H1 (cell line): ENCODE measurements at regions not wholly inside any gene's neighbourhood (a gene's known extent, or its start where the extent isn't known, plus 50 kb on each side); places are given as distances from the start of the nearest gene placed in this dataset.

Source experiments
- CTCF ChIA-PET: fragments of 300-600 bp; sonication (Branson Sonifier 250); formaldehyde crosslinking; loops from one replicate; lab custom pipeline; 2021; ENCODE audit not compliant: partially characterized antibody; lab: Charles Lee
- POLR2A ChIA-PET: fragments of 300-600 bp; sonication (Branson Sonifier 250); formaldehyde crosslinking; loops from one replicate; lab custom pipeline; 2021; ENCODE audit warnings: inconsistent platforms; ENCODE audit not compliant: partially characterized antibody; lab: Charles Lee
- DNase-seq, 2 experiments: peaks; one replicate each; pipeline versions ENCODE4 v3.0.0 to v3.0.0-alpha.2; 2010 to 2022; ENCODE audit warnings: low spot score in 2 of 2, low read depth in 1 of 2, mixed read lengths in 1 of 2
- FAIRE-seq: peaks from 2 replicates; lab custom pipeline; 2011; peaks lifted over from hg19 to GRCh38; lab: Jason Lieb, UNC
- H2AFZ ChIP-seq: 2 replicates; pipeline ENCODE4 v1.8.1; 2012; ENCODE audit warnings: low read length, inconsistent platforms
- H2AK5ac ChIP-seq: 2 replicates; pipeline ENCODE4 v1.6.1; 2013; ENCODE audit warnings: low read depth, low read length
- H2BK120ac ChIP-seq: replicated peaks from 2 replicates; pipeline ENCODE3; 2013; ENCODE audit warnings: low read depth, low read length, inconsistent platforms
- H2BK12ac ChIP-seq: 2 replicates; pipeline ENCODE4 v1.6.1; 2013; ENCODE audit warnings: low read depth, low read length
- H2BK15ac ChIP-seq: 2 replicates; pipeline ENCODE4 v1.6.1; 2013; ENCODE audit warnings: low read length
- H2BK20ac ChIP-seq: 2 replicates; pipeline ENCODE4 v1.6.1; 2013; ENCODE audit warnings: low read length
- H2BK5ac ChIP-seq: 2 replicates; pipeline ENCODE4 v1.6.1; 2013; ENCODE audit warnings: low read depth, low read length
- H3K14ac ChIP-seq: 2 replicates; pipeline ENCODE4 v1.6.1; 2013; ENCODE audit warnings: inconsistent platforms; ENCODE audit not compliant: insufficient read length
- H3K18ac ChIP-seq: 2 replicates; pipeline ENCODE4 v1.6.1; 2013; ENCODE audit warnings: low read length; ENCODE audit errors: extremely low read depth
- H3K23ac ChIP-seq: 2 replicates; pipeline ENCODE4 v1.6.1; 2013; ENCODE audit warnings: inconsistent platforms; ENCODE audit not compliant: insufficient read length
- H3K23me2 ChIP-seq: 2 replicates; pipeline ENCODE4 v1.6.1; 2013; ENCODE audit warnings: low read depth, low read length
- H3K27ac ChIP-seq: 2 replicates; pipeline ENCODE4 v1.6.1; 2011; ENCODE audit warnings: low read depth, low read length, inconsistent platforms
- H3K27me3 ChIP-seq, 4 experiments: replicated peaks in 1 of 4; 1 replicate in 1 of 4; 2 replicates in 3 of 4; pipeline versions ENCODE4 v1.6.1 to v1.8.1; 2011 to 2013; ENCODE audit warnings: low read length in 3 of 4, mild to moderate bottlenecking in 3 of 4, inconsistent platforms in 2 of 4, mixed read lengths in 2 of 4, moderate library complexity in 1 of 4; ENCODE audit not compliant: control insufficient read depth in 3 of 4, insufficient read depth in 3 of 4; ENCODE audit errors: extremely low read depth in 1 of 4
- H3K36me3 ChIP-seq, 4 experiments: 2 replicates each; pipeline versions ENCODE4 v1.6.1 to v1.8.1; 2011 to 2013; ENCODE audit warnings: mild to moderate bottlenecking in 4 of 4, low read length in 3 of 4, moderate library complexity in 2 of 4, control low read depth in 1 of 4, inconsistent platforms in 1 of 4; ENCODE audit not compliant: insufficient read depth in 4 of 4, control insufficient read depth in 2 of 4
- H3K4ac ChIP-seq: replicated peaks from 2 replicates; pipeline ENCODE3; 2013; ENCODE audit warnings: low read length, low read depth, mixed read lengths, inconsistent platforms; ENCODE audit not compliant: insufficient read length
- H3K4me1 ChIP-seq, 4 experiments: replicated peaks in 1 of 4; 1 replicate in 1 of 4; 2 replicates in 3 of 4; pipeline versions ENCODE4 v1.6.1 to v1.8.1; 2011 to 2013; ENCODE audit warnings: low read length in 3 of 4, inconsistent platforms in 2 of 4, mixed read lengths in 1 of 4; ENCODE audit not compliant: insufficient read depth in 4 of 4, control insufficient read depth in 3 of 4
- H3K4me2 ChIP-seq, 2 experiments: 2 replicates each; pipeline versions ENCODE4 v1.6.1 to v1.8.1; 2011 to 2013; ENCODE audit warnings: low read depth in 2 of 2, low read length in 2 of 2, control low read depth in 1 of 2, inconsistent platforms in 1 of 2, mild to moderate bottlenecking in 1 of 2; ENCODE audit not compliant: insufficient read depth in 1 of 2
- H3K4me3 ChIP-seq, 4 experiments: fragments of 200-600, 300-600 bp in 1 of 4; sonication (generic), shearing (Covaris generic), sonication (Bioruptor Twin) in 1 of 4; 2 replicates each; pipeline versions ENCODE4 v1.5.1 to v1.8.1; 2011 to 2016; ENCODE audit warnings: low read length in 4 of 4, low read depth in 3 of 4, control low read depth in 2 of 4, inconsistent platforms in 2 of 4, mild to moderate bottlenecking in 2 of 4, mixed read lengths in 1 of 4, moderate library complexity in 1 of 4; ENCODE audit not compliant: insufficient read depth in 2 of 4; ENCODE audit errors: extremely low read depth in 1 of 4
- H3K56ac ChIP-seq: replicated peaks from 2 replicates; pipeline ENCODE3; 2013; ENCODE audit warnings: low read depth, mild to moderate bottlenecking, mixed read lengths, low read length, inconsistent platforms; ENCODE audit not compliant: insufficient read length
- H3K79me1 ChIP-seq: 2 replicates; pipeline ENCODE4 v1.6.1; 2013; ENCODE audit warnings: low read depth, low read length, control low read depth
- H3K79me2 ChIP-seq, 2 experiments: 2 replicates each; pipeline versions ENCODE4 v1.6.1 to v1.8.1; 2012 to 2013; ENCODE audit warnings: low read length in 2 of 2, mild to moderate bottlenecking in 2 of 2, inconsistent platforms in 1 of 2; ENCODE audit not compliant: insufficient read depth in 2 of 2, control insufficient read depth in 1 of 2
- H3K9ac ChIP-seq, 4 experiments: replicated peaks in 1 of 4; 1 replicate in 1 of 4; 2 replicates in 3 of 4; pipeline versions ENCODE4 v1.6.1 to v1.8.1; 2011 to 2013; ENCODE audit warnings: low read depth in 3 of 4, low read length in 3 of 4, control low read depth in 2 of 4, mild to moderate bottlenecking in 2 of 4, moderate library complexity in 2 of 4, inconsistent platforms in 1 of 4; ENCODE audit errors: extremely low read depth in 1 of 4
- H3K9me3 ChIP-seq, 2 experiments: 2 replicates each; pipeline versions ENCODE4 v1.6.1 to v1.8.1; 2012 to 2013; ENCODE audit warnings: mild to moderate bottlenecking in 2 of 2, moderate library complexity in 2 of 2, control low read depth in 1 of 2, inconsistent platforms in 1 of 2, low read depth in 1 of 2, low read length in 1 of 2, mixed read lengths in 1 of 2; ENCODE audit not compliant: insufficient read depth in 2 of 2
- H4K20me1 ChIP-seq, 2 experiments: replicated peaks in 1 of 2; 2 replicates each; pipeline versions ENCODE3 to v1.8.1; 2011 to 2013; ENCODE audit warnings: inconsistent platforms in 2 of 2, low read length in 2 of 2, mild to moderate bottlenecking in 1 of 2; ENCODE audit not compliant: insufficient read depth in 2 of 2, control insufficient read depth in 1 of 2
- H4K5ac ChIP-seq: 2 replicates; pipeline ENCODE4 v1.6.1; 2013; ENCODE audit warnings: low read length, low read depth, mixed read lengths, inconsistent platforms; ENCODE audit not compliant: insufficient read length
- H4K8ac ChIP-seq: 2 replicates; pipeline ENCODE4 v1.8.0; 2013; ENCODE audit warnings: mild to moderate bottlenecking, moderate library complexity, low read length, inconsistent platforms; ENCODE audit not compliant: insufficient read depth; ENCODE audit errors: extremely low read depth
- H4K91ac ChIP-seq: replicated peaks from 2 replicates; pipeline ENCODE3; 2013; ENCODE audit warnings: low read length, mixed read lengths, inconsistent platforms; ENCODE audit not compliant: insufficient read length
- CBX5 ChIP-seq: fragments of 300-800, 300-1000 bp; sonication (generic); IDR thresholded peaks from 2 replicates; pipeline ENCODE4 v1.7.1; 2016; ENCODE audit warnings: antibody characterized with exemption, low read length, low read depth
- CHD1 ChIP-seq: IDR thresholded peaks from 2 replicates; pipeline ENCODE4 v1.6.1; 2012; ENCODE audit warnings: low read depth, low read length, improper control_type of control experiment
- CREB1 ChIP-seq: IDR thresholded peaks from 2 replicates; pipeline ENCODE4 v1.6.1; 2012; ENCODE audit warnings: inconsistent platforms
- E2F6 ChIP-seq: IDR thresholded peaks from 2 replicates; pipeline ENCODE4 v1.6.1; 2012; ENCODE audit warnings: inconsistent platforms
- EZH2 ChIP-seq: fragments of 200-600 bp; sonication (generic); IDR thresholded peaks from 2 replicates; pipeline ENCODE4 v1.7.1; 2012; ENCODE audit warnings: low read depth, mild to moderate bottlenecking, moderate library complexity, low read length, inconsistent platforms; ENCODE audit not compliant: severe bottlenecking
- HDAC2 ChIP-seq, 2 experiments: fragments of 300-600 bp in 1 of 2; sonication (generic) in 1 of 2; IDR thresholded peaks; 2 replicates each; pipeline ENCODE4 v1.6.1; 2011 to 2012; ENCODE audit warnings: low read depth in 2 of 2, low read length in 2 of 2, mild to moderate bottlenecking in 2 of 2, moderate library complexity in 2 of 2, borderline replicate concordance in 1 of 2, inconsistent platforms in 1 of 2
- HDAC6 ChIP-seq: IDR thresholded peaks from one replicate; pipeline ENCODE4 v1.7.1; 2012; ENCODE audit warnings: low read depth, mild to moderate bottlenecking, inconsistent platforms, low read length, moderate library complexity
- NANOG ChIP-seq: IDR thresholded peaks from 2 replicates; pipeline ENCODE4 v1.6.1; 2011; ENCODE audit warnings: low read length, low read depth, mild to moderate bottlenecking, inconsistent platforms; ENCODE audit not compliant: insufficient read depth, poor library complexity, severe bottlenecking
- RAD21 ChIP-seq, 2 experiments: IDR thresholded peaks in 1 of 2; conservative IDR thresholded peaks in 1 of 2; 2 replicates each; pipeline ENCODE4 v1.6.1; 2011; ENCODE audit warnings: low read depth in 2 of 2, low read length in 2 of 2, improper control_type of control experiment in 1 of 2, inconsistent platforms in 1 of 2, mild to moderate bottlenecking in 1 of 2, moderate library complexity in 1 of 2
- SP1 ChIP-seq: IDR thresholded peaks from 2 replicates; pipeline ENCODE4 v1.6.1; 2011; ENCODE audit warnings: low read depth, low read length
- SP4 ChIP-seq: IDR thresholded peaks from 2 replicates; pipeline ENCODE4 v1.6.1; 2012; ENCODE audit warnings: low read length, inconsistent platforms
- TAF1 ChIP-seq: IDR thresholded peaks from 2 replicates; pipeline ENCODE4 v1.6.1; 2011; ENCODE audit warnings: mild to moderate bottlenecking, low read depth, low read length
- TBP ChIP-seq: IDR thresholded peaks from 2 replicates; pipeline ENCODE4 v1.6.1; 2011; ENCODE audit warnings: low read depth, low read length, improper control_type of control experiment
- WGBS, 2 experiments: shearing (Covaris generic) in 1 of 2; methylation state at CpG; one replicate each; pipeline versions ENCODE4 v1.1.6 to v1.1.7; 2013 to 2015; ENCODE audit warnings: low lambda C conversion rate in 2 of 2, mixed read lengths in 2 of 2, inconsistent platforms in 1 of 2, low coverage in 1 of 2, missing lambda C conversion rate in 1 of 2; ENCODE audit not compliant: insufficient replicate concordance in 2 of 2, insufficient coverage in 1 of 2, insufficient read length in 1 of 2; ENCODE audit errors: extremely low coverage in 1 of 2, missing lambda C conversion rate in 1 of 2; 5-methylcytosine and 5-hydroxymethylcytosine counted together

- no peak overlapping the region for H2AK5ac ChIP-seq
- no peak overlapping the region for H2BK12ac ChIP-seq
- no peak for FAIRE-seq
- H3K18ac ChIP-seq: no peak overlapping the region
- DNase-seq: no peak
- no peak overlapping the region for H2BK120ac ChIP-seq
- CTCF ChIA-PET: interaction anchor here (0.5 to 6.0 kb wide), 16 partner anchors 10 to 547 kb away, joined by 3 to 57 read pairs (median 8); no protein-coding TSS in a partner anchor
- H3K27me3 ChIP-seq: no peaks in the 10 kb centered on the region
- H4K20me1 ChIP-seq: no peaks in the 10 kb centered on the region
- H3K79me2 ChIP-seq: no peaks in the 10 kb centered on the region
- no peak overlapping the region for H2BK5ac ChIP-seq
- H3K23me2 ChIP-seq: no peaks in the 10 kb centered on the region
- no peak overlapping the region for H4K5ac ChIP-seq
- H3K4me2 ChIP-seq: no peak overlapping the region
- 89% methylated on average over 3 of the region's 3 CpGs; no CpG with 5 or more reads in 1 of the 2 experiments for WGBS, 2 experiments
- no peaks in the 10 kb centered on the region for H3K79me1 ChIP-seq
- H3K9me3 ChIP-seq: no peaks in the 10 kb centered on the region
- no peaks in the 10 kb centered on the region for H3K36me3 ChIP-seq
- POLR2A ChIA-PET: no interaction called here
- H4K91ac ChIP-seq: no peak overlapping the region
- H3K4me1 ChIP-seq: no peaks in the 10 kb centered on the region
- H3K4ac ChIP-seq: no peak overlapping the region
- H3K56ac ChIP-seq: no peak overlapping the region
- no peak overlapping the region for H3K9ac ChIP-seq
- no peak overlapping the region for H4K8ac ChIP-seq
- H2AFZ ChIP-seq: no peak overlapping the region
- H3K23ac ChIP-seq: no peak overlapping the region
- H3K27ac ChIP-seq: no peak overlapping the region
- no peak overlapping the region for H2BK15ac ChIP-seq
- H3K14ac ChIP-seq: no peak overlapping the region
- H3K4me3 ChIP-seq: no peak overlapping the region
- H2BK20ac ChIP-seq: no peak overlapping the region
- no peak for TF ChIP-seq TBP
- TF ChIP-seq RAD21 (IDR thresholded peaks at IDR 0.05 in 1 of 2, conservative IDR thresholded peaks at IDR 0.05 in 1 of 2; ENCODE audit: low read depth in 2 of 2, low read length in 2 of 2): no peak
- no peak for TF ChIP-seq HDAC2 (IDR thresholded peaks at IDR 0.05; ENCODE audit: borderline replicate concordance in 1 of 2, low read depth in 2 of 2, low read length in 2 of 2)
- no peak for TF ChIP-seq CHD1
- TF ChIP-seq SP4: no peak
- no peak for TF ChIP-seq NANOG
- TF ChIP-seq CBX5: no peak
- TF ChIP-seq TAF1: no peak
- no peak for TF ChIP-seq E2F6
- TF ChIP-seq SP1: no peak
- TF ChIP-seq EZH2: no peak
- TF ChIP-seq CREB1: no peak
- no peak for TF ChIP-seq HDAC6
Observed at GRCh38 chr3:185989511-185989910, 51.7 kb upstream of the TRA2B start.
